GM13977 (cell line): ENCODE measurements at regions not wholly inside any gene's neighbourhood (a gene's known extent, or its start where the extent isn't known, plus 50 kb on each side); places are given as distances from the start of the nearest gene placed in this dataset.
"Not testable (repeated sequence)": the region's sequence is repeated elsewhere in the genome, so short reads cannot be mapped to it uniquely, and the experiment has no call there.

Source experiments
- DNase-seq: peaks from one replicate; pipeline ENCODE4 v3.0.0; 2012; ENCODE audit warnings: low spot score
- CTCF ChIP-seq: IDR thresholded peaks from 2 replicates; pipeline ENCODE4 v1.5.1; 2012; ENCODE audit warnings: mild to moderate bottlenecking, control low read depth; ENCODE audit not compliant: insufficient read depth; ENCODE audit errors: extremely low read depth, missing control alignments
- in situ Hi-C: fragments of 300-500 bp; cut with MboI; formaldehyde crosslinking; loops from one replicate; pipeline ENCODE4 v1.12.0; 2022; ENCODE audit warnings: low sequenced_read_pairs, low pct_unique_long_range_greater_than_20kb, mixed read lengths, inconsistent platforms; ENCODE audit not compliant: unreplicated experiment

DNA sequence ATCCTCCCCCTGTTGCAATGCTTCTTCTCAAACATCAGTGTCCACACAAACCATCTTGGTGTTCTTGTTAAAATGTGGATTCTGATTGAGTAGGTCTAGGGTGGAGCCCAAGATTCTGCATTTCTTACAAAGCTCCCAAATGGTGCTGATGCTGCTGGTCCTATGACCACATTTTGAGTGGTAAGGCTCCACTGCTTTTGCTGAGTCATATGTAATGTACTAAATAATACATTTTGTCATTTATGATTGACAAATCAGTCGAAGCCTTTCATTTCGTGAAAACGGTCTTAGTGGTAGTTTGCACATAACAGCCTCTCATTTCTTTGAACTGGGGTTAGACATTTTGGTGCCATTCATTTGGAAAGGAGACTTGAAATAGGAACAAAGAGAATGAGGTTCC is 286.3 kb upstream of the DPP6 start:
- DNase-seq, in situ Hi-C loops: not testable (repeated sequence)

- DNase-seq, in situ Hi-C loops: not testable (repeated sequence)
These were observed 285.3 kb upstream of the DPP6 start for GRCh38 chr7:153766926-153767325.

- no peak for TF ChIP-seq CTCF
- DNase-seq = no peak
- in situ Hi-C loops = no loop called here
These were observed 279.2 kb upstream of the DPP6 start for GRCh38 chr7:153772966-153773365.

- DNase-seq, in situ Hi-C loops: not testable (repeated sequence)
These were observed 275.3 kb upstream of the DPP6 start for GRCh38 chr7:153776940-153777339.

DNA sequence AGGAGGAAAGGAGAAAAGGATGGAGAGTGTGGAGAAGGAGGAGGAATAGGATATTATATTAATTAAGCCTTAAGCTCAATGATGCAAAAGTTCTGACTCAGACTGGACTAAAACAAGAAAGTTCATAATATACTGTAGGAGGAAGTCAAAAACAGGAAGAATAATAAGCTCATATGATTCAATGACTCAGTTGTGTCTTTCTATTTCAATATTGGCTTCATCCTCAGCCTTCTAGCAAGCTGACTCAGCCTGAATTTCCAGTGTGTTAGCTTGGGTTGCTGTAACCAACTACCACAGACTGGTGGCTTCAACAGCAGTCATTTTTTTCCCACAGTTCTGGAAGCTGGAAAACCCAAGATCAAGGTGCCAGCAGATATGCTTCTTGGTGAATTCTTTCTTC is 254.8 kb upstream of the DPP6 start:
- in situ Hi-C loops, DNase-seq: not testable (repeated sequence)

DNA sequence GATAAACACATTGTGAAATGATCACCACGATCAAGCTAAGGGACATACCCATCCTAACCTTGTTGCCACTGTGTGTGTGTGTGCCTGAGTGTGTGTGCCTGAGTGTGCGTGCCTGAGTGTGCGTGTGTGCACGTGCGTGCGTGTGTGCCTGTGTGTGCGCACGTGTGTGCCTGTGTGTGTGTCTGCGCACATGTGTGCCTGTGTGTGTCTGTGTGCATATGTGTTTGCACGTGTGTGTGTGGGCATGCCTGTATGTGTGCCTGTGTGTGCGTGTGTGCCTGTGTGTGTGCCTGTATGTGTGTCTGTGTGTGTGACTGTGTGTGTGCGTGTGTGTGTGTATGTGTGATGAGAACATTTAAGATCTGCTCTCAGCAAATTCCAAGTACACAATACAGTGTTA is 244.1 kb upstream of the DPP6 start:
- in situ Hi-C loops = no loop called here
- no peak for TF ChIP-seq CTCF
- no peak for DNase-seq

DNA sequence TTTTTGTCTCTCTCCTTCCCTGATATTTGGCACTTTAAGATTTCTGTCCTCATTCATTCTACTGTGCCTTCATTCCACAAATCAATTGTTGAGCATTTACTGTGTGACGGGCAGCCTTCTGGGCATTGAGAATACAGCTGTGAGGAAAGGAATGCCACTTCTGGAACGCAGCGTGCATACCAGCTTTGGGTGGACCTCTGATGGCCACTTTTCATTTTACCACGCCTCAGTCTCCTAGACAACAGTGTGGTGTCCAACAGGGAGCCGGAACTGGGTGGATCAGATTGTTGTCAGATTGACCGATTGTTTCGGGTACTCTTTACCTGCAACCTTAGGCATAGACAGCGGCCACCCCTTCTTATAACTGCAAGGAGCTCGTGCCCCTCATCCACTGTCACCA is 222.7 kb upstream of the DPP6 start:
- in situ Hi-C loops = no loop called here
- DNase-seq = no peak
- no peak for TF ChIP-seq CTCF

GRCh38 chr7:153832160-153832559 is 220.0 kb upstream of the DPP6 start:
- in situ Hi-C loops = no loop called here

More at GRCh38 chr7:153832160-153832559, 220.0 kb upstream of the DPP6 start:
- DNase-seq = no peak
- TF ChIP-seq CTCF = no peak
